ENCODE measurements at regions not wholly inside any gene's neighbourhood (a gene's known extent, or its start where the extent isn't known, plus 50 kb on each side); places are given as distances from the start of the nearest gene placed in this dataset.

GRCh38 chr10:85204814-85205213 lies 876.4 kb downstream of the CCSER2 start:
- no peak overlapping the region for H2AK5ac ChIP-seq (ENCODE audit: low read depth, low read length)
- H3K23ac ChIP-seq (ENCODE audit: low read depth, low read length) = no peak overlapping the region
- no peak overlapping the region for H3K14ac ChIP-seq (replicated peaks; ENCODE audit: low read depth, low read length)
- no peak overlapping the region for H4K91ac ChIP-seq (ENCODE audit: insufficient read depth, low read depth, low read length)
- no peak overlapping the region for H2BK15ac ChIP-seq (ENCODE audit: low read depth, low read length)
- no peak overlapping the region for H2BK120ac ChIP-seq (ENCODE audit: low read depth, low read length)
- no peak overlapping the region for H3K4me2 ChIP-seq (ENCODE audit: low read depth, low read length)
- H2AFZ ChIP-seq (replicated peaks; ENCODE audit: low read length, poor library complexity) = no peak overlapping the region
- H3K27ac ChIP-seq (ENCODE audit: insufficient read depth, low read length) = no peak overlapping the region
- DNase-seq (no peak), ATAC-seq (ENCODE audit: low read depth) (no peak)
- no peak overlapping the region for H4K8ac ChIP-seq (ENCODE audit: low read depth in 2 of 2, low read length in 2 of 2)
- ChIA-PET POLR2A (ENCODE audit: unreplicated experiment) (no interaction called here), CTCF (no interaction called here)
- H4K20me1 ChIP-seq (ENCODE audit: insufficient read depth, low read length) = no peaks in the 10 kb centered on the region
- intact Hi-C loops (cut with micrococcal nuclease) = no loop called here
- H2BK20ac ChIP-seq (ENCODE audit: low read depth, low read length) = no peak overlapping the region
- no peaks in the 10 kb centered on the region for H3K4me1 ChIP-seq (ENCODE audit: control insufficient read depth, insufficient read depth, low read length)
- H3K18ac ChIP-seq (ENCODE audit: low read depth, low read length) = no peak overlapping the region
- dilution Hi-C loops (cut with HindIII; ENCODE audit: low sequenced_read_pairs, unreplicated experiment) = no loop called here
- H3K56ac ChIP-seq (ENCODE audit: extremely low read depth, insufficient read depth, low read length) = no peak overlapping the region
- no peak overlapping the region for H4K5ac ChIP-seq (ENCODE audit: low read depth, low read length)
- in situ Hi-C loops (cut with MboI; ENCODE audit: low sequenced_read_pairs) = no loop called here
- no peak overlapping the region for H3K4me3 ChIP-seq (ENCODE audit: insufficient read depth, low read depth, low read length)
- no peak overlapping the region for H3K9ac ChIP-seq (ENCODE audit: low read depth, low read length)
- no peaks in the 10 kb centered on the region for H3K9me1 ChIP-seq (ENCODE audit: insufficient read depth, low read length)
- no TSS peak for BruUV-seq (replicated peaks)
- H3K27me3 ChIP-seq (ENCODE audit: control insufficient read depth, insufficient read depth, low read length) = no peaks in the 10 kb centered on the region
- H2BK5ac ChIP-seq (ENCODE audit: low read depth, low read length, poor library complexity, severe bottlenecking) = no peak overlapping the region
- WGBS, 2 experiments (ENCODE audit: extremely low coverage in 2 of 2, insufficient read length in 1 of 2) = 0% methylated on average over 1 of the region's 5 CpGs; no CpG with 5 or more reads in 1 of the 2 experiments
- no peaks in the 10 kb centered on the region for H3K36me3 ChIP-seq (ENCODE audit: control insufficient read depth, insufficient read depth, low read length)
- H2AK9ac ChIP-seq (replicated peaks; ENCODE audit: low read depth, low read length, poor library complexity) = no peak overlapping the region
- no peak overlapping the region for H3K4ac ChIP-seq (ENCODE audit: low read depth, low read length)
- no peak for TF ChIP-seq RCOR1 (IDR thresholded peaks at IDR 0.05; ENCODE audit: insufficient replicate concordance, low read length)
- H3K9me3 ChIP-seq (ENCODE audit: control insufficient read depth, insufficient read depth, low read length) = peaks cover 8% of the 10 kb centered on the region
- H3K79me1 ChIP-seq (ENCODE audit: low read depth in 1 of 2, low read length in 2 of 2) = no peaks in the 10 kb centered on the region
